HCT116 (cell line): ENCODE measurements at regions not wholly inside any gene's neighbourhood (a gene's known extent, or its start where the extent isn't known, plus 50 kb on each side); places are given as distances from the start of the nearest gene placed in this dataset.

Experiments used
- ATAC-seq: fragments of 200-7000 bp; cut with Tn5 transposase; 2 replicates; pipeline ENCODE4 v1.9.1; 2020; ENCODE audit warnings: mild to moderate bottlenecking, moderate library complexity
- BruUV-seq: library from RNA; stranded (reverse); fragments of 400-500 nt; replicated peaks from 2 replicates; lab custom pipeline; 2021; lab: Mats Ljungman, UMichigan
- CTCF ChIA-PET: fragments of 300-600 bp; sonication (Branson Sonifier 250); formaldehyde crosslinking; loops from one replicate; lab custom pipeline; 2021; ENCODE audit warnings: antibody characterized with exemption; lab: Charles Lee
- POLR2A ChIA-PET: fragments of 300-600, 350-600 bp; sonication (Branson Sonifier 250); formaldehyde crosslinking; loops from one replicate; lab custom pipeline; 2021; ENCODE audit warnings: antibody characterized with exemption; lab: Charles Lee
- RAD21 ChIA-PET, 2 experiments: fragments of 300-600 bp; sonication (Branson Sonifier 250); formaldehyde crosslinking; loops; one replicate each; lab custom pipeline; 2023; ENCODE audit warnings: low total read pairs in 2 of 2; ENCODE audit not compliant: uncharacterized antibody in 2 of 2, unreplicated experiment in 2 of 2, low non-redundant PET in 1 of 2; lab: Charles Lee
- DNase-seq: peaks from one replicate; pipeline ENCODE4 v3.0.0-alpha.2; 2010; ENCODE audit warnings: low read depth, low spot score
- H2AFZ ChIP-seq: fragments of 200-600 bp; shearing (Covaris generic), sonication (generic); 2 replicates; pipeline ENCODE4 v1.6.1; 2017; ENCODE audit warnings: low read depth, mixed run types, mixed read lengths, antibody characterized with exemption, low read length; ENCODE audit not compliant: poor library complexity, severe bottlenecking
- H3K27ac ChIP-seq: 2 replicates; pipeline ENCODE4 v1.5.1; 2012; ENCODE audit warnings: low read depth, low read length
- H3K27me3 ChIP-seq: fragments of 200-600 bp; sonication (generic); 2 replicates; pipeline ENCODE4 v1.6.1; 2016; ENCODE audit warnings: mixed run types, low read length, mixed read lengths; ENCODE audit not compliant: insufficient read depth
- H3K36me3 ChIP-seq, 2 experiments: fragments of 200-500 bp in 1 of 2; fragments of 200-600 bp in 1 of 2; sonication (Bioruptor generic) in 1 of 2; sonication (generic) in 1 of 2; 2 replicates each; pipeline versions ENCODE4 v1.5.1 to v1.6.1; 2014 to 2016; ENCODE audit warnings: low read length in 2 of 2, inconsistent platforms in 1 of 2, mixed read lengths in 1 of 2, mixed run types in 1 of 2; ENCODE audit not compliant: insufficient read depth in 2 of 2, control insufficient read depth in 1 of 2
- H3K4me1 ChIP-seq, 2 experiments: fragments of 200-600 bp in 1 of 2; sonication (generic) in 1 of 2; 2 replicates each; pipeline versions ENCODE4 v1.5.1 to v1.6.1; 2012 to 2017; ENCODE audit warnings: low read length in 2 of 2, inconsistent platforms in 1 of 2, mild to moderate bottlenecking in 1 of 2, mixed read lengths in 1 of 2, mixed run types in 1 of 2, moderate library complexity in 1 of 2; ENCODE audit not compliant: insufficient read depth in 2 of 2, control insufficient read depth in 1 of 2
- H3K4me2 ChIP-seq: fragments of 200-600 bp; sonication (generic); 2 replicates; pipeline ENCODE4 v1.6.1; 2017; ENCODE audit warnings: mixed run types, low read length, mixed read lengths
- H3K4me3 ChIP-seq, 2 experiments: fragments of 200-600 bp in 1 of 2; sonication (generic) in 1 of 2; replicated peaks in 1 of 2; 2 replicates each; pipeline ENCODE4 v1.5.1; 2011 to 2016; ENCODE audit warnings: low read length in 2 of 2, control low read depth in 1 of 2, low read depth in 1 of 2, mild to moderate bottlenecking in 1 of 2, mixed read lengths in 1 of 2, mixed run types in 1 of 2
- H3K79me2 ChIP-seq: fragments of 200-600 bp; sonication (generic); 2 replicates; pipeline ENCODE4 v1.6.1; 2017; ENCODE audit warnings: mild to moderate bottlenecking, mixed run types, low read length, moderate library complexity, mixed read lengths; ENCODE audit not compliant: insufficient read depth
- H3K9ac ChIP-seq: fragments of 200-600 bp; sonication (generic); 2 replicates; pipeline ENCODE4 v1.6.1; 2016; ENCODE audit warnings: low read length, mixed read lengths
- H3K9me2 ChIP-seq: fragments of 200-600 bp; sonication (generic), shearing (Covaris generic); 2 replicates; pipeline ENCODE4 v1.6.1; 2017; ENCODE audit warnings: mixed run types, mild to moderate bottlenecking, moderate library complexity; ENCODE audit not compliant: insufficient read depth
- H3K9me3 ChIP-seq, 2 experiments: fragments of 200-500 bp in 1 of 2; fragments of 200-600 bp in 1 of 2; sonication (Bioruptor generic) in 1 of 2; sonication (generic) in 1 of 2; 2 replicates each; pipeline ENCODE4 v1.6.1; 2014 to 2017; ENCODE audit warnings: low read length in 2 of 2, mixed read lengths in 2 of 2, inconsistent platforms in 1 of 2, low read depth in 1 of 2, mild to moderate bottlenecking in 1 of 2, mixed run types in 1 of 2, moderate library complexity in 1 of 2; ENCODE audit not compliant: control insufficient read depth in 1 of 2, insufficient read depth in 1 of 2
- H4K20me1 ChIP-seq: fragments of 200-600 bp; sonication (generic), shearing (Covaris generic); 2 replicates; pipeline ENCODE4 v1.6.1; 2017; ENCODE audit warnings: mixed run types, mild to moderate bottlenecking, moderate library complexity; ENCODE audit not compliant: insufficient read depth
- CBX3 ChIP-seq: IDR thresholded peaks from 2 replicates; pipeline ENCODE4 v1.6.1; 2012; ENCODE audit warnings: low read depth
- CEBPB ChIP-seq: IDR thresholded peaks from 2 replicates; pipeline ENCODE4 v1.6.1; 2012; ENCODE audit warnings: low read depth
- CTCF ChIP-seq, 3 experiments: fragments of 200-600 bp in 1 of 3; sonication (generic) in 1 of 3; IDR thresholded peaks in 2 of 3; conservative IDR thresholded peaks in 1 of 3; 2 replicates each; pipeline ENCODE4 v1.5.1; 2012 to 2017; ENCODE audit warnings: low read depth in 2 of 3, low read length in 2 of 3, antibody characterized with exemption in 1 of 3, borderline replicate concordance in 1 of 3, control low read depth in 1 of 3, mild to moderate bottlenecking in 1 of 3, mixed read lengths in 1 of 3, mixed run types in 1 of 3, moderate library complexity in 1 of 3; ENCODE audit not compliant: insufficient read depth in 1 of 3
- ELF1 ChIP-seq: IDR thresholded peaks from 2 replicates; pipeline ENCODE4 v1.6.1; 2012; ENCODE audit warnings: low read depth, borderline replicate concordance
- EZH2 ChIP-seq: fragments of 200-600 bp; sonication (generic); IDR thresholded peaks from 2 replicates; pipeline ENCODE4 v1.6.1; 2017; ENCODE audit warnings: antibody characterized with exemption, mixed run types
- EZH2phosphoT487 ChIP-seq: fragments of 200-600 bp; IDR thresholded peaks from 2 replicates; pipeline ENCODE4 v1.6.1; 2018; ENCODE audit warnings: antibody characterized with exemption, borderline replicate concordance
- FOSL1 ChIP-seq: IDR thresholded peaks from 2 replicates; pipeline ENCODE4 v1.6.1; 2012; ENCODE audit warnings: low read depth
- MAX ChIP-seq: IDR thresholded peaks from 2 replicates; pipeline ENCODE4 v1.6.1; 2012
- POLR2A ChIP-seq: IDR thresholded peaks from 2 replicates; pipeline ENCODE4 v1.7.0; 2011; ENCODE audit warnings: borderline replicate concordance; ENCODE audit not compliant: insufficient read depth, insufficient read length; ENCODE audit errors: extremely low read depth
- RAD21 ChIP-seq: IDR thresholded peaks from 2 replicates; pipeline ENCODE4 v1.6.1; 2012; ENCODE audit warnings: low read depth, mild to moderate bottlenecking
- REST ChIP-seq: IDR thresholded peaks from 2 replicates; pipeline ENCODE4 v1.6.1; 2012; ENCODE audit warnings: low read depth
- SIN3A ChIP-seq: IDR thresholded peaks from 2 replicates; pipeline ENCODE4 v1.6.1; 2012; ENCODE audit warnings: low read depth
- SP1 ChIP-seq: IDR thresholded peaks from 2 replicates; pipeline ENCODE4 v1.6.1; 2012; ENCODE audit warnings: low read depth
- SRF ChIP-seq: IDR thresholded peaks from 2 replicates; pipeline ENCODE4 v1.6.1; 2012; ENCODE audit warnings: low read depth
- YY1 ChIP-seq: IDR thresholded peaks from 2 replicates; pipeline ENCODE4 v1.6.1; 2011; ENCODE audit warnings: low read length, low read depth, moderate library complexity, mild to moderate bottlenecking; ENCODE audit not compliant: insufficient replicate concordance; ENCODE audit errors: extremely low read depth
- ZBTB33 ChIP-seq: IDR thresholded peaks from 2 replicates; pipeline ENCODE4 v1.6.1; 2011; ENCODE audit warnings: mild to moderate bottlenecking, low read length, moderate library complexity; ENCODE audit not compliant: insufficient replicate concordance; ENCODE audit errors: extremely low read depth
- ZFX ChIP-seq: fragments of 450-650 bp; IDR thresholded peaks from 2 replicates; pipeline ENCODE4 v1.6.1; 2017
- ZNF274 ChIP-seq: fragments of 200-500 bp; sonication (Bioruptor generic); IDR thresholded peaks from 2 replicates; pipeline ENCODE4 v1.6.1; 2014; ENCODE audit warnings: mild to moderate bottlenecking, low read depth, low read length, inconsistent platforms
- intact Hi-C: fragments of 100-400 bp; cut with micrococcal nuclease; formaldehyde crosslinking; loops from 2 replicates; pipeline ENCODE4 v1.10.0; 2022

- no peak overlapping the region for H3K4me3 ChIP-seq
- no peaks in the 10 kb centered on the region for H3K9me3 ChIP-seq
- no peaks in the 10 kb centered on the region for H3K27me3 ChIP-seq
- ChIA-PET CTCF (no interaction called here), RAD21 (no interaction called here)
- no TSS peak for BruUV-seq
- no peak for TF ChIP-seq POLR2A
- no peak for TF ChIP-seq ZNF274
- no peak for TF ChIP-seq ZBTB33
- TF ChIP-seq EZH2 = no peak
- TF ChIP-seq ZFX = no peak
- TF ChIP-seq CBX3 = no peak
- TF ChIP-seq REST = no peak
- TF ChIP-seq SP1 = no peak
- TF ChIP-seq CTCF (IDR thresholded peaks at IDR 0.05 in 2 of 3, conservative IDR thresholded peaks at IDR 0.05 in 1 of 3; ENCODE audit: borderline replicate concordance in 1 of 3, insufficient read depth in 1 of 3, low read depth in 2 of 3, low read length in 2 of 3) = no peak
- no peak for TF ChIP-seq FOSL1
- no peak for TF ChIP-seq ELF1
- no peak for TF ChIP-seq RAD21
- no peak for TF ChIP-seq YY1
- no peak for TF ChIP-seq SRF
- no peak for TF ChIP-seq SIN3A
- TF ChIP-seq EZH2phosphoT487 = no peak
- no peak for TF ChIP-seq MAX
- TF ChIP-seq CEBPB = no peak
- TF ChIP-seq, all 23 proteins: peak for 0
- H3K4me2 ChIP-seq = no peak overlapping the region
- POLR2A ChIA-PET = no interaction called here
- H3K79me2 ChIP-seq = no peaks in the 10 kb centered on the region
- no peaks in the 10 kb centered on the region for H3K9me2 ChIP-seq
- intact Hi-C loops = no loop called here
- ATAC-seq (no peak), DNase-seq (no peak)
- no peaks in the 10 kb centered on the region for H3K36me3 ChIP-seq
- H4K20me1 ChIP-seq = no peaks in the 10 kb centered on the region
- H2AFZ ChIP-seq = no peak overlapping the region
- no peak overlapping the region for H3K27ac ChIP-seq
- H3K9ac ChIP-seq = no peak overlapping the region
- no peaks in the 10 kb centered on the region for H3K4me1 ChIP-seq
These were observed 233.0 kb upstream of the SLC7A11 start for GRCh38 chr4:138475116-138475515.
